ENCODE measurements at regions not wholly inside any gene's neighbourhood (a gene's known extent, or its start where the extent isn't known, plus 50 kb on each side); places are given as distances from the start of the nearest gene placed in this dataset.

GRCh38 chr3:59473636-59474035 is 423.8 kb upstream of the CFAP20DC start:
- POLR2A ChIA-PET (ENCODE audit: unreplicated experiment) = no interaction called here
- Histone ChIP-seq H3K36me3 (ENCODE audit: low read depth) (no peaks in the 10 kb centered on the region), H4K20me1 (ENCODE audit: insufficient read depth) (no peaks in the 10 kb centered on the region), H2AFZ (no peak overlapping the region), H3K79me2 (ENCODE audit: low read depth) (no peaks in the 10 kb centered on the region), H3F3A (ENCODE audit: insufficient read depth, low read depth) (no peaks in the 10 kb centered on the region), H3K9me2 (ENCODE audit: insufficient read depth) (no peaks in the 10 kb centered on the region), H3K4me3 (no peak overlapping the region), H3K9me3 (ENCODE audit: insufficient read depth, low read depth) (no peaks in the 10 kb centered on the region), H3K27ac (no peak overlapping the region), H3K4me1 (replicated peaks; ENCODE audit: insufficient read depth) (no peaks in the 10 kb centered on the region), H3K27me3 (ENCODE audit: insufficient read depth, low read depth) (no peaks in the 10 kb centered on the region), H3K4me2 (no peak overlapping the region)
- CTCF ChIA-PET = no interaction called here
- intact Hi-C loops (cut with micrococcal nuclease; ENCODE audit: unreplicated experiment) = no loop called here
- BruUV-seq (replicated peaks) = no TSS peak
- DNase-seq = no peak
- TF ChIP-seq EZH2 (IDR thresholded peaks at IDR 0.05; ENCODE audit: low read depth) (no peak), CTCF (conservative IDR thresholded peaks at IDR 0.05) (no peak)

DNA sequence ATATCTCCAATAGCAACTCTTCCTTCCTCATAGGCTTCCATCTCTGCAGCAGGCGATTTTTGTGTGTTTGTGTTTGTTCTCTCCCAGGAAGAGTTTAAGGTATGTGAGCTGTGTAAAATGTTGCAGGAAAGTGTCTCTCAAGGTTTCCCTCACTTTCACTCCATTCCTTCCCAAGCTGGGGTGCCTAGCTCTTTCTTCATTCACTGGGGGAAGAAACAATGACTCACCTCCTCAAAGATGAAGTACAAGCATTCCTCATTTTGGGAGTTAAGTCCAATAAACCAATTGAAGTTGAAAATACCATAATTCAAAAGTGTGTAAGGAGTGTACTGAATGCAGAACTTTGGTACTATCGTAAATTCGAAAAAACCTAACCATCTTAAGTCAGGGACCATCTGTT is 422.7 kb upstream of the CFAP20DC start:
- Histone ChIP-seq H3K4me3 (no peak overlapping the region), H3K36me3 (ENCODE audit: low read depth) (no peaks in the 10 kb centered on the region), H3K27ac (no peak overlapping the region), H3F3A (ENCODE audit: insufficient read depth, low read depth) (no peaks in the 10 kb centered on the region), H3K27me3 (ENCODE audit: insufficient read depth, low read depth) (no peaks in the 10 kb centered on the region), H3K4me1 (replicated peaks; ENCODE audit: insufficient read depth) (no peaks in the 10 kb centered on the region), H3K79me2 (ENCODE audit: low read depth) (no peaks in the 10 kb centered on the region), H3K9me3 (ENCODE audit: insufficient read depth, low read depth) (no peaks in the 10 kb centered on the region), H3K4me2 (no peak overlapping the region), H2AFZ (no peak overlapping the region), H3K9me2 (ENCODE audit: insufficient read depth) (no peaks in the 10 kb centered on the region), H4K20me1 (ENCODE audit: insufficient read depth) (no peaks in the 10 kb centered on the region)
- no peak for TF ChIP-seq EZH2 (IDR thresholded peaks at IDR 0.05; ENCODE audit: low read depth)
- no peak for TF ChIP-seq CTCF (conservative IDR thresholded peaks at IDR 0.05)
- no TSS peak for BruUV-seq (replicated peaks)
- ChIA-PET CTCF (no interaction called here), POLR2A (ENCODE audit: unreplicated experiment) (interaction anchor here (0.7 kb wide), 1 partner anchor 1625 kb away, joined by 9 read pairs; no protein-coding TSS in a partner anchor)
- no peak for DNase-seq
- intact Hi-C loops (cut with micrococcal nuclease; ENCODE audit: unreplicated experiment) = no loop called here

GRCh38 chr3:59469948-59470723 is 420.3 kb upstream of the CFAP20DC start:
- Histone ChIP-seq H3K4me3 (no peak overlapping the region), H3F3A (ENCODE audit: insufficient read depth, low read depth) (no peaks in the 10 kb centered on the region), H3K27ac (no peak overlapping the region), H3K79me2 (ENCODE audit: low read depth) (no peaks in the 10 kb centered on the region), H3K27me3 (ENCODE audit: insufficient read depth, low read depth) (no peaks in the 10 kb centered on the region), H3K4me1 (replicated peaks; ENCODE audit: insufficient read depth) (no peaks in the 10 kb centered on the region), H3K9me2 (ENCODE audit: insufficient read depth) (no peaks in the 10 kb centered on the region), H3K4me2 (no peak overlapping the region), H3K9me3 (ENCODE audit: insufficient read depth, low read depth) (no peaks in the 10 kb centered on the region), H2AFZ (no peak overlapping the region), H4K20me1 (ENCODE audit: insufficient read depth) (no peaks in the 10 kb centered on the region), H3K36me3 (ENCODE audit: low read depth) (no peaks in the 10 kb centered on the region)
- POLR2A ChIA-PET (ENCODE audit: unreplicated experiment) = no interaction called here
- intact Hi-C loops (cut with micrococcal nuclease; ENCODE audit: unreplicated experiment) = no loop called here
- TF ChIP-seq CTCF (conservative IDR thresholded peaks at IDR 0.05) = no peak
- no peak for TF ChIP-seq EZH2 (IDR thresholded peaks at IDR 0.05; ENCODE audit: low read depth)
- BruUV-seq (replicated peaks) = no TSS peak
- CTCF ChIA-PET = no interaction called here
- no peak for DNase-seq

All from PC-9 (cell line).